Activated B cell treated with CpG ODN at 0.5 μM for 24 hours (primary cell): ENCODE measurements at regions not wholly inside any gene's neighbourhood (a gene's known extent, or its start where the extent isn't known, plus 50 kb on each side); places are given as distances from the start of the nearest gene placed in this dataset.
A peak's percentile ranks its signal among the peaks of the same experiment; 100 is the strongest.

Source experiments
- ATAC-seq: fragments of 200-7000 bp; cut with Tn5 transposase; one replicate; pipeline ENCODE4 v1.10.0; 2021; ENCODE audit warnings: low read depth, mild to moderate bottlenecking, moderate library complexity
- CTCF ChIA-PET: fragments of 350-600 bp; sonication (Branson Sonifier 250); formaldehyde crosslinking; loops from one replicate; lab custom pipeline; 2021; ENCODE audit warnings: antibody characterized with exemption; lab: Charles Lee
- POLR2A ChIA-PET: fragments of 350-600 bp; sonication (Branson Sonifier 250); formaldehyde crosslinking; loops from one replicate; lab custom pipeline; 2021; ENCODE audit warnings: antibody characterized with exemption; lab: Charles Lee
- DNase-seq: peaks from one replicate; pipeline ENCODE4 v3.0.0; 2022
- H3K27ac Mint-ChIP-seq: one replicate; pipeline ENCODE4 v1.8.0; 2020; ENCODE audit warnings: mixed read lengths
- H3K27me3 Mint-ChIP-seq: one replicate; pipeline ENCODE4 v1.8.0; 2021; ENCODE audit warnings: mixed read lengths
- H3K36me3 Mint-ChIP-seq: one replicate; pipeline ENCODE4 v1.8.0; 2021; ENCODE audit warnings: low read depth, mixed read lengths
- H3K4me1 Mint-ChIP-seq: one replicate; pipeline ENCODE4 v1.8.0; 2021; ENCODE audit warnings: mixed read lengths
- H3K4me3 Mint-ChIP-seq: one replicate; pipeline ENCODE4 v1.8.0; 2020; ENCODE audit warnings: mild to moderate bottlenecking, mixed read lengths
- H3K9me3 Mint-ChIP-seq: one replicate; pipeline ENCODE4 v1.8.0; 2020; ENCODE audit warnings: mixed read lengths
- CTCF ChIP-seq: fragments of 200-600 bp; IDR thresholded peaks from one replicate; pipeline ENCODE4 v1.8.0; 2022; ENCODE audit warnings: antibody characterized with exemption, mild to moderate bottlenecking
- intact Hi-C: fragments of 100-400 bp; cut with micrococcal nuclease; formaldehyde crosslinking; loops from one replicate; pipeline ENCODE4 v1.15.1; 2024

GRCh38 chr5:68463606-68464005 lies 248.1 kb downstream of the PIK3R1 start:
- Mint-ChIP-seq H3K27me3 (no peaks in the 10 kb centered on the region), H3K4me3 (no peak overlapping the region), H3K27ac (no peak overlapping the region), H3K4me1 (no peaks in the 10 kb centered on the region), H3K9me3 (no peaks in the 10 kb centered on the region), H3K36me3 (no peaks in the 10 kb centered on the region)
- no peak for TF ChIP-seq CTCF
- no peak for DNase-seq
- no peak for ATAC-seq
- POLR2A ChIA-PET: interaction anchor here (1.0 kb wide), 1 partner anchor 248 kb away, joined by 3 read pairs; the partner anchor contains the start of gene PIK3R1
- CTCF ChIA-PET: interaction anchor here (5.7 kb wide), 1 partner anchor 177 kb away, joined by 101 read pairs; no protein-coding TSS in a partner anchor
- intact Hi-C loops: loop anchor here (1.0 kb wide), 3 partner anchors 29 to 544 kb away; no protein-coding TSS in a partner anchor

- Mint-ChIP-seq H3K27ac (no peak overlapping the region), H3K27me3 (peaks cover 2% of the 10 kb centered on the region), H3K36me3 (no peaks in the 10 kb centered on the region), H3K4me3 (no peak overlapping the region), H3K4me1 (no peaks in the 10 kb centered on the region), H3K9me3 (no peaks in the 10 kb centered on the region)
- intact Hi-C loops: loop anchor here (1.0 kb wide), 3 partner anchors 30 to 543 kb away; no protein-coding TSS in a partner anchor
- DNase-seq (no peak), ATAC-seq (peak; percentile 91)
- ChIA-PET POLR2A (interaction anchor here (1.0 kb wide), 1 partner anchor 178 kb away, joined by 3 read pairs; no protein-coding TSS in a partner anchor), CTCF (interaction anchor here (0.7 kb wide), 1 partner anchor 178 kb away, joined by 4 read pairs; no protein-coding TSS in a partner anchor)
- TF ChIP-seq CTCF: no peak
These were observed 248.9 kb downstream of the PIK3R1 start for GRCh38 chr5:68464424-68464823.

GRCh38 chr5:68465133-68465532 lies 249.6 kb downstream of the PIK3R1 start:
- ChIA-PET POLR2A (interaction anchor here (1.0 kb wide), 1 partner anchor 179 kb away, joined by 3 read pairs; no protein-coding TSS in a partner anchor), CTCF (interaction anchor here (0.7 kb wide), 1 partner anchor 179 kb away, joined by 4 read pairs; no protein-coding TSS in a partner anchor)
- Mint-ChIP-seq H3K27me3 (peaks cover 2% of the 10 kb centered on the region), H3K4me3 (no peak overlapping the region), H3K9me3 (no peaks in the 10 kb centered on the region), H3K4me1 (no peaks in the 10 kb centered on the region), H3K36me3 (no peaks in the 10 kb centered on the region), H3K27ac (no peak overlapping the region)
- ATAC-seq: no peak
- DNase-seq: no peak
- intact Hi-C loops: no loop called here
- TF ChIP-seq CTCF: no peak

- no peak for DNase-seq
- POLR2A ChIA-PET: no interaction called here
- intact Hi-C loops: no loop called here
These were observed 250.5 kb downstream of the PIK3R1 start for GRCh38 chr5:68465934-68466551.

More at GRCh38 chr5:68465934-68466551, 250.5 kb downstream of the PIK3R1 start:
- TF ChIP-seq CTCF: no peak
- Mint-ChIP-seq H3K9me3 (no peaks in the 10 kb centered on the region), H3K4me3 (no peak overlapping the region), H3K4me1 (no peaks in the 10 kb centered on the region), H3K27me3 (peaks cover 2% of the 10 kb centered on the region), H3K36me3 (no peaks in the 10 kb centered on the region), H3K27ac (no peak overlapping the region)
- no peak for ATAC-seq
- CTCF ChIA-PET: no interaction called here
